ENCODE measurements at regions not wholly inside any gene's neighbourhood (a gene's known extent, or its start where the extent isn't known, plus 50 kb on each side); places are given as distances from the start of the nearest gene placed in this dataset.

DNA sequence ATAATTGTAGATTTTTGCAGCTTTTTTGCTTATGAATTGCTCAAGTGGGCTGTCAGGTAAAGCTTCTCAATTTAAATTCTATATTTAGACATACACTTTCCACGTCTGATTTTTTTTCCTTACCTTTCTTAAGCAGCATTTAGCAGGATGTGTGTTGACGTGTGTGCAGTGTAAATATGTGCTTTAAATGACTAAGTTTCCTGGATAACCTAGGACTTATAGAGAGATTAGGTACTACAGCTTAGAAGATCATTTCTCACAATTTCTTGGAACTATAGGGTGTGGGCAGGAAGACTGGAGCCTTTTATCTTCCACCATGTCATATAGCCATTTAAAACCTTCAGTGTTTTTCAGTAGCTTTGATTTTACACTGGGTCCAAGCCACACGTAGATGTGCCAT lies 263.5 kb downstream of the NOVA1 start:
- TF ChIP-seq POLR2AphosphoS5 (IDR thresholded peaks at IDR 0.05) (no peak), POLR2A (IDR thresholded peaks at IDR 0.05) (no peak)
- TF ChIP-seq, protein P1, sequence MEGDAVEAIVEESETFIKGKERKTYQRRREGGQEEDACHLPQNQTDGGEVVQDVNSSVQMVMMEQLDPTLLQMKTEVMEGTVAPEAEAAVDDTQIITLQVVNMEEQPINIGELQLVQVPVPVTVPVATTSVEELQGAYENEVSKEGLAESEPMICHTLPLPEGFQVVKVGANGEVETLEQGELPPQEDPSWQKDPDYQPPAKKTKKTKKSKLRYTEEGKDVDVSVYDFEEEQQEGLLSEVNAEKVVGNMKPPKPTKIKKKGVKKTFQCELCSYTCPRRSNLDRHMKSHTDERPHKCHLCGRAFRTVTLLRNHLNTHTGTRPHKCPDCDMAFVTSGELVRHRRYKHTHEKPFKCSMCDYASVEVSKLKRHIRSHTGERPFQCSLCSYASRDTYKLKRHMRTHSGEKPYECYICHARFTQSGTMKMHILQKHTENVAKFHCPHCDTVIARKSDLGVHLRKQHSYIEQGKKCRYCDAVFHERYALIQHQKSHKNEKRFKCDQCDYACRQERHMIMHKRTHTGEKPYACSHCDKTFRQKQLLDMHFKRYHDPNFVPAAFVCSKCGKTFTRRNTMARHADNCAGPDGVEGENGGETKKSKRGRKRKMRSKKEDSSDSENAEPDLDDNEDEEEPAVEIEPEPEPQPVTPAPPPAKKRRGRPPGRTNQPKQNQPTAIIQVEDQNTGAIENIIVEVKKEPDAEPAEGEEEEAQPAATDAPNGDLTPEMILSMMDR (IDR thresholded peaks at IDR 0.05): no peak
